Transverse colon (tissue), 4 donors: ENCODE measurements at regions not wholly inside any gene's neighbourhood (a gene's known extent, or its start where the extent isn't known, plus 50 kb on each side); places are given as distances from the start of the nearest gene placed in this dataset.

ENCODE experiments used
- CTCF ChIP-seq, 5 experiments: fragments of 200-600 bp in 3 of 5; fragments of 450-650 bp in 2 of 5; sonication (generic) in 3 of 5; IDR thresholded peaks; 1 replicate in 2 of 5; 2 replicates in 3 of 5; pipeline ENCODE4 v1.5.1; 2016 to 2017; ENCODE audit warnings: antibody characterized with exemption in 5 of 5, inconsistent platforms in 3 of 5, mild to moderate bottlenecking in 2 of 5, moderate library complexity in 1 of 5
- POLR2AphosphoS5 ChIP-seq, 3 donors: sonication (generic); formaldehyde crosslinking; IDR thresholded peaks; one replicate each; pipeline ENCODE4 v1.6.1; 2016; ENCODE audit warnings: antibody characterized with exemption in 3 of 3

DNA sequence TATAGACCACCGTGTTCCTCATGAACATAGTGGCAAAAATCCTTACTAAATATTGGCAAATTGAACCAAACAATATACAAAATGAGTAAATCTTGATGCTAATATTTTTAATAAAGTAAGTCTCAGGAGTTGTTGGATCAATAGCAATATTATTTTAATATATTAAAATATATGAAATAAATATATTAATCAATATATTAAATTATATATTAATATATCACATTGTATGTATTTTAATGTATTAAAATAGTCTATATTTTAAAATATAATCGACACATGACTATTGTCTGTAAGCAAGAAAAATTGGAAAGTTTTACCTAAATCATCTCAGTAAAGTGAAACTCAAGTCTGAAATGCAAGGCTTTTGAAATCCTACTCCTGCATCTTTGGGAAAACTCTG is 78.9 kb upstream of the GJB6 start:
- TF ChIP-seq CTCF (IDR thresholded peaks at IDR 0.05) (no peak), POLR2AphosphoS5 (IDR thresholded peaks at IDR 0.05) (no peak)
